A673 (cell line): ENCODE measurements at regions not wholly inside any gene's neighbourhood (a gene's known extent, or its start where the extent isn't known, plus 50 kb on each side); places are given as distances from the start of the nearest gene placed in this dataset.

ENCODE experiments used
- CTCF ChIP-seq: fragments of 300-800, 200-600 bp; sonication (generic); conservative IDR thresholded peaks from 2 replicates; pipeline ENCODE4 v1.5.1; 2017; ENCODE audit warnings: low read depth, mild to moderate bottlenecking, antibody characterized with exemption, low read length, moderate library complexity, mixed read lengths
- EZH2 ChIP-seq: fragments of 200-600 bp; sonication (generic); IDR thresholded peaks from 2 replicates; pipeline ENCODE4 v1.6.1; 2017; ENCODE audit warnings: borderline replicate concordance, low read depth, mild to moderate bottlenecking, mixed read lengths, antibody characterized with exemption, low read length; ENCODE audit not compliant: poor library complexity, severe bottlenecking

GRCh38 chr1:118688891-118689290, 299.3 kb downstream of the TBX15 start:
- no peak for TF ChIP-seq CTCF
- TF ChIP-seq EZH2, result no peak
